Suprapubic skin (tissue), 3 donors: ENCODE measurements at regions not wholly inside any gene's neighbourhood (a gene's known extent, or its start where the extent isn't known, plus 50 kb on each side); places are given as distances from the start of the nearest gene placed in this dataset.

Source experiments
- EP300 ChIP-seq: sonication (generic); formaldehyde crosslinking; IDR thresholded peaks from one replicate; pipeline ENCODE4 v1.6.1; 2017; ENCODE audit warnings: antibody characterized with exemption
- POLR2A ChIP-seq, 2 donors: fragments of 450-650 bp; IDR thresholded peaks; one replicate each; pipeline ENCODE4 v1.6.1; 2017; ENCODE audit warnings: antibody characterized with exemption in 2 of 2, mild to moderate bottlenecking in 2 of 2, moderate library complexity in 2 of 2
- TF ChIP-seq, protein P1 (sequence below), 2 donors: fragments of 200-600 bp in 1 of 2; fragments of 450-650 bp in 1 of 2; sonication (generic) in 1 of 2; IDR thresholded peaks; one replicate each; pipeline ENCODE4 v1.5.1; 2016 to 2019; ENCODE audit warnings: antibody characterized with exemption in 2 of 2, mild to moderate bottlenecking in 1 of 2, moderate library complexity in 1 of 2

GRCh38 chr11:134932761-134933160 is 520.7 kb upstream of the B3GAT1 start:
- TF ChIP-seq, protein P1, sequence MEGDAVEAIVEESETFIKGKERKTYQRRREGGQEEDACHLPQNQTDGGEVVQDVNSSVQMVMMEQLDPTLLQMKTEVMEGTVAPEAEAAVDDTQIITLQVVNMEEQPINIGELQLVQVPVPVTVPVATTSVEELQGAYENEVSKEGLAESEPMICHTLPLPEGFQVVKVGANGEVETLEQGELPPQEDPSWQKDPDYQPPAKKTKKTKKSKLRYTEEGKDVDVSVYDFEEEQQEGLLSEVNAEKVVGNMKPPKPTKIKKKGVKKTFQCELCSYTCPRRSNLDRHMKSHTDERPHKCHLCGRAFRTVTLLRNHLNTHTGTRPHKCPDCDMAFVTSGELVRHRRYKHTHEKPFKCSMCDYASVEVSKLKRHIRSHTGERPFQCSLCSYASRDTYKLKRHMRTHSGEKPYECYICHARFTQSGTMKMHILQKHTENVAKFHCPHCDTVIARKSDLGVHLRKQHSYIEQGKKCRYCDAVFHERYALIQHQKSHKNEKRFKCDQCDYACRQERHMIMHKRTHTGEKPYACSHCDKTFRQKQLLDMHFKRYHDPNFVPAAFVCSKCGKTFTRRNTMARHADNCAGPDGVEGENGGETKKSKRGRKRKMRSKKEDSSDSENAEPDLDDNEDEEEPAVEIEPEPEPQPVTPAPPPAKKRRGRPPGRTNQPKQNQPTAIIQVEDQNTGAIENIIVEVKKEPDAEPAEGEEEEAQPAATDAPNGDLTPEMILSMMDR (IDR thresholded peaks at IDR 0.05), result no peak
- TF ChIP-seq POLR2A (IDR thresholded peaks at IDR 0.05) (no peak), EP300 (no peak)
